NOMO-1 treated with DMSO at 0.1 percent for 48 hours (cell line): ENCODE measurements at regions not wholly inside any gene's neighbourhood (a gene's known extent, or its start where the extent isn't known, plus 50 kb on each side); places are given as distances from the start of the nearest gene placed in this dataset.
A peak's percentile ranks its signal among the peaks of the same experiment; 100 is the strongest.

Experiments used
- DNase-seq: peaks from one replicate; lab custom pipeline; 2025; ENCODE audit not compliant: unreplicated experiment; lab: John Stamatoyannopoulos, UW

GRCh38 chr4:180407275-180407885 is 1835.8 kb upstream of the TENM3 start:
- peak; percentile 8 for DNase-seq

- DNase-seq: no peak
These were observed 1824.2 kb upstream of the TENM3 start for GRCh38 chr4:180418819-180419531.

- no peak for DNase-seq
These were observed 1820.1 kb upstream of the TENM3 start for GRCh38 chr4:180422989-180423711.

GRCh38 chr4:180423712-180424057 is 1819.5 kb upstream of the TENM3 start:
- no peak for DNase-seq

GRCh38 chr4:180426938-180427337 is 1816.3 kb upstream of the TENM3 start:
- DNase-seq: no peak

- no peak for DNase-seq
These were observed 1812.9 kb upstream of the TENM3 start for GRCh38 chr4:180430283-180430682.

- no peak for DNase-seq
These were observed 1808.9 kb upstream of the TENM3 start for GRCh38 chr4:180434131-180434895.

GRCh38 chr4:180436361-180436760 is 1806.8 kb upstream of the TENM3 start:
- no peak for DNase-seq

- DNase-seq: no peak
These were observed 1805.6 kb upstream of the TENM3 start for GRCh38 chr4:180437601-180438000.

- DNase-seq: no peak
These were observed 1794.9 kb upstream of the TENM3 start for GRCh38 chr4:180448306-180448705.

GRCh38 chr4:180449395-180449956 is 1793.7 kb upstream of the TENM3 start:
- DNase-seq: peak; percentile 59

GRCh38 chr4:180455226-180455625 is 1788.0 kb upstream of the TENM3 start:
- no peak for DNase-seq

GRCh38 chr4:180456928-180457327 is 1786.3 kb upstream of the TENM3 start:
- DNase-seq: no peak

GRCh38 chr4:180462116-180462515 is 1781.1 kb upstream of the TENM3 start:
- no peak for DNase-seq

GRCh38 chr4:180465364-180465763 is 1777.8 kb upstream of the TENM3 start:
- DNase-seq: no peak

GRCh38 chr4:180483036-180483435 is 1760.2 kb upstream of the TENM3 start:
- DNase-seq: no peak

GRCh38 chr4:180485407-180485806 is 1757.8 kb upstream of the TENM3 start:
- DNase-seq: no peak

- no peak for DNase-seq
These were observed 1756.9 kb upstream of the TENM3 start for GRCh38 chr4:180486342-180486741.

- DNase-seq: no peak
These were observed 1753.4 kb upstream of the TENM3 start for GRCh38 chr4:180489787-180490186.

GRCh38 chr4:180491210-180491609 is 1752.0 kb upstream of the TENM3 start:
- DNase-seq: no peak

- no peak for DNase-seq
These were observed 1749.9 kb upstream of the TENM3 start for GRCh38 chr4:180493299-180493698.
